HG03442 (cell line): ENCODE measurements at regions not wholly inside any gene's neighbourhood (a gene's known extent, or its start where the extent isn't known, plus 50 kb on each side); places are given as distances from the start of the nearest gene placed in this dataset.

Experiments
- ATAC-seq: cut with Tn5 transposase; IDR thresholded peaks from one replicate; pipeline ENCODE4 v1.9.1; 2021; ENCODE audit warnings: mild to moderate bottlenecking, moderate library complexity; ENCODE audit not compliant: unreplicated experiment

GRCh38 chr22:17269224-17269606 lies 50.0 kb upstream of the ADA2 start:
- ATAC-seq: no peak
